Choroid plexus epithelial cell (primary cell): ENCODE measurements at regions not wholly inside any gene's neighbourhood (a gene's known extent, or its start where the extent isn't known, plus 50 kb on each side); places are given as distances from the start of the nearest gene placed in this dataset.
"Not testable (repeated sequence)": the region's sequence is repeated elsewhere in the genome, so short reads cannot be mapped to it uniquely, and the experiment has no call there.

Experiments
- DNase-seq: peaks from one replicate; pipeline ENCODE4 v3.0.0-alpha.2; 2010; ENCODE audit warnings: low read depth
- H3K4me3 ChIP-seq: 2 replicates; pipeline ENCODE4 v1.5.1; 2011; ENCODE audit warnings: low read depth, mild to moderate bottlenecking, control low read depth, low read length, moderate library complexity
- CTCF ChIP-seq: conservative IDR thresholded peaks from 2 replicates; pipeline ENCODE4 v1.5.1; 2011; ENCODE audit warnings: low read depth, mild to moderate bottlenecking, control low read depth, inconsistent platforms, low read length, moderate library complexity

GRCh38 chr14:86166541-86166940 lies 636.6 kb downstream of the FLRT2 start:
- no peak for TF ChIP-seq CTCF
- no peak for DNase-seq
- H3K4me3 ChIP-seq: no peak overlapping the region

DNA sequence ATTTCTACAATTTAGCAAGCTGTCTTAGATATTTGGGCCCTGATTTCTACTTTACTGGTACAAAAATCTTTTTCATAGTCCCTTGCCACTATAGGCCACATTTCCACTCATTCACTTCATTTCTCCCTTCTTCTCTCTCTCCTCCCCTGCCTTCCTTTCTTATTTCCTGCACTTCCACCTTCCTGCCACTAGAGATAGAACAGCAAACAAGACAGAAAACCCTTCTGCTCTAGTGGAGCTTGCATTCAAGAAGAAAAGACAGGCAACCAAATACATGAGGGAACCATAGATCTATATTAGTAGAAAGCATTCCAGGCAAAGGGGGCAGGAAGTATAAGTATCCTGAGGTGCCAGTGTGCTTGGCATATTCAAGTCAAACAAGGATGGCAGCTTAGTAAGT lies 623.5 kb downstream of the FLRT2 start:
- no peak overlapping the region for H3K4me3 ChIP-seq
- DNase-seq: no peak
- peak; percentile 14 for TF ChIP-seq CTCF

- TF ChIP-seq CTCF: no peak
- DNase-seq: no peak
- H3K4me3 ChIP-seq: no peak overlapping the region
These were observed 613.3 kb downstream of the FLRT2 start for GRCh38 chr14:86143248-86143647.

DNA sequence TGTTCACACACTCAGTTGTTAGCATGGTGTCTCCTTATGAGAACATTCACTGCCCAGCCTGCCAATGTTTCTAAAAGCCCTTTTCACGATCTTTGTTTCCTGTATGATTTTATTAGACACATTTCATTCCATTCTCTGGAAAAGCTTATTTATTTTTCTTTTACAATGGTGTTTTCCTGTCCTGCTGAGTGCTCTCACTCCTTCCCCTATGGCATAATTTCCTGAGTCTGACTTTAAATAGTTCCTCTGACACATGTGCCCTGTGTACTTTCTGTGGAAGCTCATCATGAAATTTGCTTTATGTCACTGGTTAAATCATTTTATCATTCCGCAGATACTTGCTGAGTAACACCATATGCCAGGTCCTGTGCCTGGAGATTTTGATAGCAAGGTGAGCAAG lies 612.0 kb downstream of the FLRT2 start:
- no peak for DNase-seq
- TF ChIP-seq CTCF: no peak
- H3K4me3 ChIP-seq: no peak overlapping the region

DNA sequence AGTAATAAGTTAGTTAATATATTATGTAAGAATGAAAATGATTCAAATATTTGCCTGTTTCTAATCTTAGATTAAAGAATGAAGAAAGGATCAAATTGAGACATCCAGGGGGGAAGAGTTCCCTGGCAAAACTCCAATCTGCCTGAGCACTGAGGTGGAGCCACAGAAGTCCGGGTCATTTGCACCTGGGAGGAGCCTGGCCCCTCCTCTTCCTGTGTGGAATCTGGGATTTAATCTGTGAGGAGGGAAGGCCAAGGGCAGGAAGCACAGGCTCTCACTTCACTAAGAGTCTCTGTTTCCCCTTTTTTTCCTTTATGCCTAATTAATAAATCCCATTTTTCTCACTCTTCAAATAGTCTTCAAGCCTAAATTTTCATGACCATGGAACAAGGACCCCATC lies 599.5 kb downstream of the FLRT2 start:
- no peak for DNase-seq
- TF ChIP-seq CTCF: no peak
- no peak overlapping the region for H3K4me3 ChIP-seq

DNA sequence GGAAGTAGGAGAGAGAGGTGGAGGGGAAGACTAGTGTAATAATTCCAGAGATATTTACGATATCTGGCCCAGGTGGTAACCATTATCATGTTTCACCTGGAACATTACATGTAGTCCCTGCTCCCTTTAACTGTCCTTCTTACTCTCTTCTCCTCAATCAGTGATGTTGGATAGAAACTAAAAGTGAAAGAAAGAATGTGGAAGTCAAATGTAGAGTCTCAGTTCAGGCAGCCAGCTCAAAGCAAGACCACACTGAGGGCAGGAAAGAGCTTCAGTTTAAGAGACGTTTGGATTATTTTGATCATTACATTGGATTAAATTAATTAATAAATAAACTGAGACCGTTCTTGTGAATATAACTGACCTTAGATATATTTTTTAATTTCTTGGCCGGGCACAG lies 594.4 kb downstream of the FLRT2 start:
- H3K4me3 ChIP-seq: no peak overlapping the region
- DNase-seq: no peak
- TF ChIP-seq CTCF: no peak

DNA sequence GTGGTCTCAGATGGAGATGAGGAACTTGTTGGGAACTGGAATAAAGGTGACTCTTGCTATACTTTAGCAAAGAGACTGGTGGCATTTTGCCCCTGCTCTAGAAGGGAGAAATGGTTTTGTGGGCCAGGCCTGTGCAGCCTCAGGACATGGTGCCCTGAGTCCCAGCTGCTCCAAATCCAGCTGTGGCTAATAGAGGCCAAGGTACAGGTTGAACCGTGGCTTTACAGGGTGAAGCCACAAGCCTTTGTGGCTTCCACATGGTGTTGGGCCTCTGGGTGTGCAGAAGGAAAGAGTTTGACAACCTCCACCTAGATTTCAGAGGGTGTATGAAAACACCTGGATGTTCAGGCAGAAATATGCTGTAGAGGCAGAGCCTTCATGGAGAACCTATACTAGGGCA lies 586.0 kb downstream of the FLRT2 start:
- no peak overlapping the region for H3K4me3 ChIP-seq
- no peak for TF ChIP-seq CTCF
- no peak for DNase-seq

DNA sequence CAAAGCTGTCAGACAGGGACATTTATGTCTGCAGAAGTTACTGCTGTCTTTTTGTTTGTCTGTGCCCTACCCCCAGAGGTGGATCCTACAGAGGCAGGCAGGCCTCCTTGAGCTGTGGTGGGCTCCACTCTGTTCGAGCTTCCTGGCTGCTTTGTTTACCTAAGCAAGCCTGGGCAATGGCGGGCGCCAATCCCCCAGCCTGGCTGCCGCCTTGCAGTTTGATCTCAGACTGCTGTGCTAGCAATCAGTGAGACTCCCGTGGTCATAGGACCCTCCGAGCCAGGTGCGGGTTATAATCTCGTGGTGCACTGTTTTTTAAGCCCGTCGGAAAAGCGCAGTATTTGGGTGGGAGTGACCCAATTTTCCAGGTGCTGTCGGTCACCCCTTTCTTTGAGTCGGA lies 580.9 kb downstream of the FLRT2 start:
- DNase-seq: not testable (repeated sequence)

More for the DNA sequence above, 580.9 kb downstream of the FLRT2 start:
- H3K4me3 ChIP-seq: not testable (repeated sequence)
